ENCODE measurements at regions not wholly inside any gene's neighbourhood (a gene's known extent, or its start where the extent isn't known, plus 50 kb on each side); places are given as distances from the start of the nearest gene placed in this dataset.

DNA sequence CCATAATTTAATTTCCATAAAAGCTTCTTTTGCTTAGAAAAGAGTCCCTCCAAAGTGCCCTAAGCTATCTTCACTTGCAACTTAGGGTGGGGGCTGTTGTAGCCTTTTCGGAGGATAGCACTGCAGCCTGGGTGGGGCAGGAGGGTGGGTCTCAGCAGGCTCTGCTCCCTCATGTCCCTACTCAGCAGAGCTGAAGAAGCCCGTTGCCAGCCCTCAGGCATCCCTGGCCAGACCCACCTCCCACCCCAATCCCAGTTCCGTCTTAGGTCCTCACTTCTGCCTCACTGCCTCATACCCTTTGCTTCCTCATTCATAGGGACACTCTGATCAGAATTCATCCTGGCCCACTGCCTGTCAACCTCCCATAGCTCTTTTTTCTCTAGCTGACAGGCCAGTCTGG is 99.8 kb upstream of the ZMIZ1 start:
- no peaks in the 10 kb centered on the region for H3K9me3 ChIP-seq
- H3K36me3 ChIP-seq = no peaks in the 10 kb centered on the region
- DNase-seq (no peak), ATAC-seq (ENCODE audit: low FRiP score in 2 of 2) (no peak)
- no peaks in the 10 kb centered on the region for H3K27me3 ChIP-seq
- H3K27ac ChIP-seq = peak overlapping the region in 1 of 4 donors; percentile 61
- peaks cover 23 to 41% (median 28%) of the 10 kb centered on the region in 4 donors for H3K4me1 ChIP-seq
- WGBS, 2 donors = 79 to 82% methylated on average over 3 of the region's 3 CpGs
- TF ChIP-seq, protein P1, sequence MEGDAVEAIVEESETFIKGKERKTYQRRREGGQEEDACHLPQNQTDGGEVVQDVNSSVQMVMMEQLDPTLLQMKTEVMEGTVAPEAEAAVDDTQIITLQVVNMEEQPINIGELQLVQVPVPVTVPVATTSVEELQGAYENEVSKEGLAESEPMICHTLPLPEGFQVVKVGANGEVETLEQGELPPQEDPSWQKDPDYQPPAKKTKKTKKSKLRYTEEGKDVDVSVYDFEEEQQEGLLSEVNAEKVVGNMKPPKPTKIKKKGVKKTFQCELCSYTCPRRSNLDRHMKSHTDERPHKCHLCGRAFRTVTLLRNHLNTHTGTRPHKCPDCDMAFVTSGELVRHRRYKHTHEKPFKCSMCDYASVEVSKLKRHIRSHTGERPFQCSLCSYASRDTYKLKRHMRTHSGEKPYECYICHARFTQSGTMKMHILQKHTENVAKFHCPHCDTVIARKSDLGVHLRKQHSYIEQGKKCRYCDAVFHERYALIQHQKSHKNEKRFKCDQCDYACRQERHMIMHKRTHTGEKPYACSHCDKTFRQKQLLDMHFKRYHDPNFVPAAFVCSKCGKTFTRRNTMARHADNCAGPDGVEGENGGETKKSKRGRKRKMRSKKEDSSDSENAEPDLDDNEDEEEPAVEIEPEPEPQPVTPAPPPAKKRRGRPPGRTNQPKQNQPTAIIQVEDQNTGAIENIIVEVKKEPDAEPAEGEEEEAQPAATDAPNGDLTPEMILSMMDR (IDR thresholded peaks at IDR 0.05) = no peak
- no peak for TF ChIP-seq EP300 (IDR thresholded peaks at IDR 0.05)
- TF ChIP-seq POLR2AphosphoS5 (IDR thresholded peaks at IDR 0.05) = no peak
- no peak for TF ChIP-seq POLR2A (IDR thresholded peaks at IDR 0.05)
- H3K4me3 ChIP-seq = no peak overlapping the region

DNA sequence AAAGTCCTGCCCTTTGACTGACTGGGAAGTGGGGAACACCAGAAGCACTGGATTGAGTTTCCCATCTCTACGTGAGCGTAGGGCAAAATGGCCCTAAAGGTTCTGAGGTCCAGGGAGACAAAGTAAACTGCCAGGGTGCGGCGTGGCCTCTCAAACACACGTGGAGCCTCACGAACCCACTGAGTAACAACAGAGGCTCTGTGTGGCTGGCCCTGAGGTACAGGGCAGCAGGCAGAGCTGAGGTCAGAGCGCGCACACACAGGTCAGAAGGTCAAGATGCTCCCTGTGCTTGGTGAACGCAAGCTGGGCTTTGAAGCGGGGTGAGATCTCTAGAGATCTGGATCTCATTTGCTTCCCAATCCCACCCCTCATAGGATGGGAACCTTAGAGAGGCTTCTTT is 99.0 kb upstream of the ZMIZ1 start:
- no peaks in the 10 kb centered on the region for H3K27me3 ChIP-seq
- no peaks in the 10 kb centered on the region for H3K9me3 ChIP-seq
- H3K4me1 ChIP-seq = peaks cover 29 to 43% (median 35%) of the 10 kb centered on the region in 4 donors
- no peaks in the 10 kb centered on the region for H3K36me3 ChIP-seq
- no peak for ATAC-seq (ENCODE audit: low FRiP score in 2 of 2)
- 82 to 89% methylated on average over 8 to 10 of the region's 10 CpGs for WGBS, 2 donors
- no peak overlapping the region for H3K4me3 ChIP-seq
- H3K27ac ChIP-seq = peak overlapping the region in 2 of 4 donors; percentile 26 to 61
- DNase-seq = no peak
- TF ChIP-seq, protein P1 (IDR thresholded peaks at IDR 0.05) = no peak
- TF ChIP-seq EP300 (IDR thresholded peaks at IDR 0.05) (no peak), POLR2A (IDR thresholded peaks at IDR 0.05) (no peak), POLR2AphosphoS5 (IDR thresholded peaks at IDR 0.05) (no peak)

DNA sequence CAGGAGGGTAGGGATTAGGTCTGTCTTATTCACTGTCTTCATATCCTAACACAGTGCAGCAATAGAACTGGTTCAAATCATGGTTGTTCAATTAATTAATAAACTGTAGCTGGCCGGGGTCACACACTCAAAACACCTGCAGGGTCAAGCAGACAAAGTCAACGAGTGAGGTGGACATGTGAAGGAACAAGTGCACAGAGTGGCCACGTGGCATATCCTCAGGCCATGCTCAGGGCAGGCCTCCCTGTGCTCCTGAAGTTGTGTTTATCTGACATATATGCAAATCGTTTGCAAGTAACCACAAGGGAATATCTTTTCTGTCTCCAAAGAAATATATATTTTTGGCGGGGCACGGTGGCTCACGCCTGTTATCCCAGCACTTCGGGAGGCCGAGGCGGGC is 98.5 kb upstream of the ZMIZ1 start:
- no peak for TF ChIP-seq POLR2A (IDR thresholded peaks at IDR 0.05)
- no peak for TF ChIP-seq EP300 (IDR thresholded peaks at IDR 0.05)
- TF ChIP-seq, protein P1 (IDR thresholded peaks at IDR 0.05) = no peak
- TF ChIP-seq POLR2AphosphoS5 (IDR thresholded peaks at IDR 0.05) = no peak
- Histone ChIP-seq H3K27ac (no peak overlapping the region), H3K4me1 (peaks cover 30 to 43% (median 37%) of the 10 kb centered on the region in 4 donors), H3K36me3 (no peaks in the 10 kb centered on the region), H3K9me3 (no peaks in the 10 kb centered on the region), H3K27me3 (no peaks in the 10 kb centered on the region), H3K4me3 (no peak overlapping the region)
- DNase-seq = no peak
- no peak for ATAC-seq (ENCODE audit: low FRiP score in 2 of 2)
- 88 to 90% methylated on average over 10 of the region's 10 CpGs for WGBS, 2 donors

DNA sequence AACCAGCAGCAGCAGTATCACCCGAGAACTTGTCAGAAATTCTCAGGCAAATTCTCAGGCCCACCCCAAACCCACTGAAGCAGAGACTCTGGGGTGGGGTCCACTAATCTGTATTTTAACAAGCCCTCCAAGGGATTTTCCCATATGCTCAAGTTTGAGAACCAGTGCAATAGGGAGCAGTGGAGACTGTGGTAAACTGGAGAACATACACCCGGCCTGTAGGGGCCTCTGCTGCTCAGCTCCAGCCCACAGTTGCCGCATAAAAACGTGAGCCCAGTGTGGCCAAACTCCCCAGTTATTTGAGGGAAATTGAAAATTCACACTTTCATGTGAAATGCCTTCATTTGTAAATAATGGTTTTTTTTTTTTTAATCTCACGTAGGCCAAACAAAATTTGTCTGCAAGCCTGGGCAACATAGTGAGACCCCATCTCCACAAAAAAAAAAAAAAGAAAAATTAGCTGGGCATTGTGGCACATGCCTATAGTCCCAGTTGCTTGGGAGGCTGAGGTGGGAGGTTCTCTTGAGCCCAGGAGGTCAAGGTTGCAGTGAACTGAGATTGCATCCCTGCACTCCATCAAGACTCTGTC is 97.6 kb upstream of the ZMIZ1 start:
- H3K9me3 ChIP-seq = no peaks in the 10 kb centered on the region
- ATAC-seq (ENCODE audit: low FRiP score in 2 of 2) (no peak), DNase-seq (no peak)
- H3K27me3 ChIP-seq = no peaks in the 10 kb centered on the region
- H3K4me1 ChIP-seq = peaks cover 33 to 46% (median 39%) of the 10 kb centered on the region in 4 donors
- H3K36me3 ChIP-seq = no peaks in the 10 kb centered on the region
- peak overlapping the region in 1 of 4 donors; percentile 94 for H3K27ac ChIP-seq
- no peak overlapping the region for H3K4me3 ChIP-seq
- TF ChIP-seq, protein P1 (IDR thresholded peaks at IDR 0.05) = no peak
- TF ChIP-seq POLR2A (IDR thresholded peaks at IDR 0.05) (no peak), POLR2AphosphoS5 (IDR thresholded peaks at IDR 0.05) (no peak), EP300 (IDR thresholded peaks at IDR 0.05) (no peak)
- whole genome bisulfite sequencing, 2 donors = 90 to 98% methylated on average over 5 of the region's 5 CpGs
